Chondrocyte (in vitro differentiated cells): ENCODE measurements at regions not wholly inside any gene's neighbourhood (a gene's known extent, or its start where the extent isn't known, plus 50 kb on each side); places are given as distances from the start of the nearest gene placed in this dataset.

Experiments used
- DNase-seq: peaks from one replicate; pipeline ENCODE4 v3.0.0; 2021; ENCODE audit warnings: mixed read lengths, low spot score
- H3K27ac Mint-ChIP-seq: one replicate; pipeline ENCODE4 v1.8.0; 2021; ENCODE audit warnings: mild to moderate bottlenecking, moderate library complexity, mixed read lengths; ENCODE audit not compliant: unreplicated experiment
- H3K27me3 Mint-ChIP-seq: 2 replicates; pipeline ENCODE4 v1.8.0; 2021; ENCODE audit warnings: low read depth, mixed read lengths
- H3K36me3 Mint-ChIP-seq: 2 replicates; pipeline ENCODE4 v1.8.0; 2021; ENCODE audit warnings: low read depth, mixed read lengths
- H3K4me1 Mint-ChIP-seq: 2 replicates; pipeline ENCODE4 v1.8.0; 2021; ENCODE audit warnings: low read depth, mild to moderate bottlenecking, mixed read lengths
- H3K4me3 Mint-ChIP-seq: one replicate; pipeline ENCODE4 v1.8.0; 2021; ENCODE audit warnings: mild to moderate bottlenecking, moderate library complexity, mixed read lengths; ENCODE audit not compliant: unreplicated experiment
- H3K9me3 Mint-ChIP-seq: 2 replicates; pipeline ENCODE4 v1.8.0; 2021; ENCODE audit warnings: low read depth, mixed read lengths
- CTCF ChIP-seq: fragments of 200-600 bp; sonication (generic); IDR thresholded peaks from 2 replicates; pipeline ENCODE4 v1.5.0; 2021; ENCODE audit warnings: antibody characterized with exemption, mild to moderate bottlenecking, moderate library complexity

- Mint-ChIP-seq H3K9me3 (peaks cover 3% of the 10 kb centered on the region), H3K36me3 (no peaks in the 10 kb centered on the region), H3K4me1 (peaks cover 3% of the 10 kb centered on the region), H3K27ac (no peak overlapping the region), H3K27me3 (no peaks in the 10 kb centered on the region), H3K4me3 (no peak overlapping the region)
- DNase-seq, result no peak
- TF ChIP-seq CTCF, result no peak
These were observed 1289.3 kb upstream of the CITED2 start for GRCh38 chr6:140663772-140664171.

GRCh38 chr6:140663094-140663493 is 1288.6 kb upstream of the CITED2 start:
- no peaks in the 10 kb centered on the region for H3K36me3 Mint-ChIP-seq
- peaks cover 3% of the 10 kb centered on the region for H3K9me3 Mint-ChIP-seq
- no peak for DNase-seq
- H3K27ac Mint-ChIP-seq, result no peak overlapping the region
- H3K4me3 Mint-ChIP-seq, result no peak overlapping the region
- H3K4me1 Mint-ChIP-seq, result peaks cover 3% of the 10 kb centered on the region
- H3K27me3 Mint-ChIP-seq, result no peaks in the 10 kb centered on the region
- TF ChIP-seq CTCF, result no peak

GRCh38 chr6:140661691-140662090 is 1287.2 kb upstream of the CITED2 start:
- TF ChIP-seq CTCF, result no peak
- no peaks in the 10 kb centered on the region for H3K27me3 Mint-ChIP-seq
- no peak overlapping the region for H3K4me3 Mint-ChIP-seq
- peaks cover 3% of the 10 kb centered on the region for H3K9me3 Mint-ChIP-seq
- no peak overlapping the region for H3K27ac Mint-ChIP-seq
- H3K4me1 Mint-ChIP-seq, result peaks cover 3% of the 10 kb centered on the region
- no peak for DNase-seq
- H3K36me3 Mint-ChIP-seq, result no peaks in the 10 kb centered on the region

GRCh38 chr6:140660295-140660694 is 1285.8 kb upstream of the CITED2 start:
- Mint-ChIP-seq H3K4me3 (no peak overlapping the region), H3K27ac (no peak overlapping the region), H3K4me1 (peaks cover 3% of the 10 kb centered on the region), H3K27me3 (no peaks in the 10 kb centered on the region), H3K36me3 (no peaks in the 10 kb centered on the region), H3K9me3 (no peaks in the 10 kb centered on the region)
- DNase-seq, result no peak
- no peak for TF ChIP-seq CTCF

GRCh38 chr6:140653972-140654371 is 1279.5 kb upstream of the CITED2 start:
- no peaks in the 10 kb centered on the region for H3K4me1 Mint-ChIP-seq
- no peak overlapping the region for H3K4me3 Mint-ChIP-seq
- no peak for DNase-seq
- H3K9me3 Mint-ChIP-seq, result peaks cover 4% of the 10 kb centered on the region
- TF ChIP-seq CTCF, result no peak
- no peaks in the 10 kb centered on the region for H3K27me3 Mint-ChIP-seq
- H3K36me3 Mint-ChIP-seq, result no peaks in the 10 kb centered on the region
- H3K27ac Mint-ChIP-seq, result no peak overlapping the region
